NCI-H1105 treated with DMSO at 0.1 percent for 48 hours (cell line): ENCODE measurements at regions not wholly inside any gene's neighbourhood (a gene's known extent, or its start where the extent isn't known, plus 50 kb on each side); places are given as distances from the start of the nearest gene placed in this dataset.
"Not testable (repeated sequence)": the region's sequence is repeated elsewhere in the genome, so short reads cannot be mapped to it uniquely, and the experiment has no call there.

Experiments used
- DNase-seq: peaks from one replicate; lab custom pipeline; 2025; lab: John Stamatoyannopoulos, UW

DNA sequence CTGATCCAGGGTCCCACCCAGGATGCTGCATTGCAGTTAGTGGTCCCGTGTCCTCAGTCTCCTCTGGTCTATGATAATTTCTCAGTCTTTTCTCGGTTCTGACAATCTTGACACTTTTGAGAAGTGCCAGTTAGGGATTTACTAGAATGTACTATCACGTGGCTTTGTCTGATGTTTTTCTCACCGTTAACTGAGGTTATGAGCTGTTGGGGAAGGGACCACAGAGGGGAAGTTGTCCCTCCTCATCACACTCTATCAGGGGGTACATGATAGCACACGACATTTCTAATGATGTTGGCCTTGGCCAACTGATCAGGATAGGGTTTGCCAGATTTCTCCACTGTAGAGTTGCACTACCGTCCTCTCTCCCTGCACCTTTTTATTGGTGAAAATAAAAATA lies 250.9 kb upstream of the SDK2 start:
- no peak for DNase-seq

DNA sequence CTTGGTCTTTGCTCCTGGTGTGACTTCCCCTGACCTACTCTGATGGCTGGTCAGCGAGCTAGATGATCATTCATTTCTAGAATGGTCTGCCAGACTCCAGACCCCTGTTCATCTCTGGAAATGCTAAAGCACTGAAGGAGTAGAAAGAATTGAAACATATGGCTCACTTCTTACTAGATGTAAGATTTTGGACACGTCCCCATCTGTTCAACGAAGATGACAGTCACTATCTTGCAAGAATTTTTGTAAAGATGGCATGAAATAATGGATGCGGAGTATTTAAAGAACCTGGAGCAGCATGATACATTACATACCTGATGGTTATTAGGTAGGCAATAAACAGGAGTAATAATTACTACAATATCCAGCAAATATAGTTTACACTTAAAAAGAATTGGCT lies 252.7 kb upstream of the SDK2 start:
- no peak for DNase-seq

DNA sequence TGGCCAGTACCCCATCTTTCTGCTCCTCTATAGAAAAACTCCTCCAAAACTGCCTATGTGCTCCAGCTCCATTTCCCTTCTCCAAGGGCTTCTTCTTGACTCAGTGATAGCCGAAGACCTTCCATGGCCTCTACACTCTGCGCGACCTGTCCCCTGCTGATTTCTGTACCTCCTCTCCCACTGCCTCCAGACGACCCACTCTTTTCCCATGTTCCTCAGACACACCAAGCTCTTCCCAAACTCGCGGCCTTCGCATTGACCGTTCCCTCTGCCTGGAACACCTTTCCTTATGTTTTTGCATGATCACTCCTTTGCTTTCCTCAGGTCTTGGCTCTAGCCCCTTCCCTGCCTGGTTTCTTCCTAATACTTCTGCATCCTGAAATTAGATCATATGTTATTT lies 255.6 kb upstream of the SDK2 start:
- DNase-seq: no peak

DNA sequence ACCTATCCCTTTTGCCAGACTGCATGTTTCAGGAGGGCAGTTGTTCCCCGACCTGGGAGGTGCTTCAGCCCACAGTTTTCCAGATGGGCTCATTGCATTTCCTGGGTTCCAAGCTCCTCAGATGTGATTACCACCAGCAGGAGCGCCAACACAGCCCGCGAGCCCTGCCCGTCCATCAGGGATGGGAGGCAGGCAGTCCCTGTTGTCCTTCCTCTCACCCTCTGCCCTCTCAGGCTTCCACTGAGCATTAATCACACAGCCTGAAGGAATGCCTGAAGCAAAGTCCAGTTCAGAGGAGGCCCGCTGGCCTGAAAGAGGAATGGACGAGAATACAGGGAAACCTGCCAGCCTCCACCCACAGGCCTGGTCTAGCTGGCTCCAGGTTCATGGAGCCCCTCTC lies 256.3 kb upstream of the SDK2 start:
- no peak for DNase-seq

DNA sequence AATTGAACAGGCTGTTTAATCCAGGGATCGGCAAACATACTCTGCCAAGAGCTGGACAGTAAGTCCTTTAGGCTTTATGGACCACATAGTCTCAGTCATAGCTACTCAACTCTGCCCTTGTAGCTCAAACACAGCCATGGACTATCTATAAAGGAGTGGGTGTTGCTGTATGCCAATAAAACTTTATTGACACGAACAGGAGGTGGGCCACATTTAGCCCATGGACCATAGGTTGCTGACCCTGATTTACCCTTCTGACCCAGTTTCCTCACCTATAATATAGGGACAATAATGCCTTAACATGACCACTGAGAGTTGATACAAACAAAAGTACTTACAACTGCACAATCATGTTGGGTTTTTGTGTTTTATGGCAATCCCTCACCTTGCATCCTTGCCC lies 257.0 kb upstream of the SDK2 start:
- no peak for DNase-seq

DNA sequence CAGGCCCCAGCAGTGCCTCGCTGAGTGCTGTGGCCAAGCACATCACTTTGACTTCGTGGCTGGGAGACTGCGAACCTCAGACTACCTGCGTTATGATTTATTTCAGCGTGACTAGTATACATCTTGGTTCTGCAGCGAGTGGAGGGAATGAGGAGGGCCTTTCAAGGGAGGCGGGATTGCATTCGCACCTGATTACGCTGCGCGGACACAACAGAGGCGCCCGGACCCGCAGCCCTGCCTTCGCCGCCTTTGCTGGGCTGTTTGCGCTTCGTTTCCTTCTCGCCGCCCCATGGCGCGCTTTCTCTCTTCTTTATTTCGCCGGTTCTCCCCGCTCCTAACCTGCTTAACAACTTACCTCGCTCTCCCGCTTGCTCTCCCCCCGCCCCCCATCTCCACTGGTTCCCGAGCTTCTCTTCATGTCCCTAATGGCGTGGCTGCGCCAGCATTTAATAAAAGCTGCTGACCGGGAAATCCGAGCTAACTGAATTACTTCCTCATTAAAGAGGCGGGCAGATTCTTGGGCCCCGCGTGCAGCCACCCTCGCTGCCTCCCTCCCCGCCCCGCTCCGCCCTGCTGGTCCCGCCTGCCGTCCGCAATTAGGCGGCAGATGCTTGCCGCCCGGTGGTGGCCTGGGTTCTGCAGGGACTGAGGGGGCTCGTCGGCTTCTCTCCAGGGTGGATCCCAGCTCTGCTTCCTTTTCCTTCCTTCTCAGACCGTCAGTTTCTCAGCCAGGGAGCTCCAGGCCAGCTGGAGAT lies 257.6 kb upstream of the SDK2 start:
- DNase-seq: no peak

DNA sequence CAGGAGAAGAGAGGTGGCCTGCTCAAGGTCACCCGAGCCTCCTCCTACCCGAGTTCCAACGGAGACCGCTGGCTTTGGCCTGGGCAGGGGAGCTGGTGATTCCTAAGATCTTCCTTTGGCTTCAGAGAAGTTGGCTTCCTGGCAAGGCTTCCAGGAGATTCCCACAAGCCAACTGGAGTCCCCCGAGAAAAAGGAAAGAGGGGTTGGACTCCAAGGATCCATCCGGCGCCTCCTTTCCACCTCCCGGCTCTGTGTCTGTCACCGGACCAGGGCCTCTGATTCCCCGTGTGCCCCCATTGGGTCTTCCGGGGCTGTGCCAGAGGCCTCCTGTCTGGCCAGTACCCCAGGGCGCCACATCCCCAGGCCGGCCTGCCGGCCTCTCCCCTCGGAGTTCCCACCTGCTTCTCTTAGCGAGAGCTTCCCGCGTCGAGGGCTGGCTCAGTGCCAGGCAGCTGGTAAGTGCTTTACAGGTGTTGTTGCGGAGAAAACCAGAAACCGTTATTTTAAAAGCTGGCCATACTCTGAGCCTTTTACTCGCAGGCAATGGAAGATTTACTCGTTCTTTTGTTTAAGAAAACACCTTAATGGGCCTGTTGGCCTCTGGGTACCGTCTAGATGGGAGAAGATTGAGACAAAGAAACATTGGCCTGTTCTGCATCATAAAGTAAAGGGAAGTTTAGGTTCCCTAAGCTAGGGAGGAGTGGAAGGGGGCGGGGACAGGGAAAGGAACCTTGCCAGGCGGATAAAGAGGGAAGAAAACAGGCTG lies 258.4 kb upstream of the SDK2 start:
- DNase-seq: peak; percentile 67

DNA sequence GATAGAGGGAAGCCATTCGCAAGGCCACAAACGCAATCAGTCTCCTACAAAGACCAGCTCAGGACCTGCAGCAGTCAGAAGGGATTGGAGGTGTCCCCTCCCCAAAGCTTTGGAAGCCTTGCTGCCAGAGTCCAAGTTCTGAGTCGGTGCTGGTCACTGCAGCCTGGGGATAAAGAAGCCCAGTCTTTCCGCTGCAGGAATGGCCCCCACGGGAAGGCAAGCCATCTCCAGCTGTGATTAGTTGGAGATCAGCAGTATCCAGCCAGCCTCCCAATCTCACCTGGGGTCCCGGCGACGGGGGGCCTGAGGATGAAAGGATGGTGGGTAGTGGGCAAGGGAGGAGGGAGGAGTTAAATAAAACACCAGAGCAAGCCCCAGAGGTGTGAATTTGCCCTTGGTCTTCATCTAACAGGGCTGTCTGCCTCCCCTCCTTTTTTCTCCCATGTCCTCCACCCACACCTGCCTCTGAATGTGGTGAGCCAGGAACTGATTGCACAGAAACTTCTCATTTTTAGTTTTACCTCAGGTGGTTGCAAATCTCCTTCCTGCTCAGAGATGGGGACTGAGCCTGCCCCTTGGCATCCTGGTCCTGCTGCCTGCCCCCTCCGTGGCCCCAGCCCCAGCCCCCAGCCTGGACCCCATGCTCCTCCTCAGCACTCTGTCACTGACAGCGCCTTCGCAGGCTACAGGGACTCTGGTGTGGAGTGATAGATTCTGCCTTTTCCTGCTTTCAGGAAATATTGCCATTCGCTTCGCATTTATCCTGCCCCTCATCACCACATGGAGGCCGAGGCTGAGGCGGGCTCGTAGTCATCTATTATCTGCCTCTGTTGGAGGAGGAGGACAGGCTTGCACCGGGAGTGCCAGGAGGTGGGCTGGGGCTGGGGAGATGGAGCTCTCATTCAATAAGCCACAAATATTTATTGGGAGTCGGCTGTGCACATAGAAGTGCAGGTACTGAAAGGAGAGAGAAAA lies 262.9 kb upstream of the SDK2 start:
- DNase-seq: no peak

DNA sequence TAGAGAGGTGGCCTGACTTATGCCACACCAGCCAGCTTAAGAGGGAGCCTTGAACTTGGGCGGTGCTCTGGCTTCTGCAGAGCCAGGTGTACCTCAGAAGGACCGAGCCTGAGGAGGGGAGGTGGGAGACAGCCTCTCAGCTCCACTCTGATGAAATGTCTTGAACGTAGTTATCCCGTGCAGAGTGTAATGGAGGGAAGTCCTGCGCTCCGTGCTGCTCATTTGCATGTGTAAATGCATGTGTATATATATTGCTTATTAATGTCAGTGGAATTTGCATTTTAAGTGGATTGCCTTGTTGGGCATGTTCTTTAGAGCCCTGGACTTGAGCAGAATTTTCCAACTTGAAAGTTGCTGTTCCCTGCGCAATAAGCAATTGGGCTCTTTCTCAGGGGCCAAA lies 264.9 kb upstream of the SDK2 start:
- no peak for DNase-seq

DNA sequence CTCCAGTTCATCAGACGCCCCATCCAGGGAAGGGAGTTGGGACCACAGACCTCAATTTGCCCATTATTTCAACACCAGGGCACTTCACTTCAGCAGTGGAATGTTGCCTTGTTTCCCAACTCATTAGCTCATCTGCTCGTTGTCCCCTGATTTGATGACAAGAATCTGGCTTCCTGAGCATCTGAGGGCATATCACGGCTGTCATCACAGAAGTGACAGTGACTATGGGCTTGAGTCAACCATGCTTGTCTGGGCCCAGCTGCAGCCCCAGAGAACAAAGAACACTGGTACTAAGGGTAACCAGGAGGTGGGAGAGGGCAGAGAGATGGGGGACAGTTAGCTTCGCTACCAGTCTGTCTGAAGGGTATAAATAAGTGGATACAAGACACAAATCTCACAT lies 266.0 kb upstream of the SDK2 start:
- no peak for DNase-seq

DNA sequence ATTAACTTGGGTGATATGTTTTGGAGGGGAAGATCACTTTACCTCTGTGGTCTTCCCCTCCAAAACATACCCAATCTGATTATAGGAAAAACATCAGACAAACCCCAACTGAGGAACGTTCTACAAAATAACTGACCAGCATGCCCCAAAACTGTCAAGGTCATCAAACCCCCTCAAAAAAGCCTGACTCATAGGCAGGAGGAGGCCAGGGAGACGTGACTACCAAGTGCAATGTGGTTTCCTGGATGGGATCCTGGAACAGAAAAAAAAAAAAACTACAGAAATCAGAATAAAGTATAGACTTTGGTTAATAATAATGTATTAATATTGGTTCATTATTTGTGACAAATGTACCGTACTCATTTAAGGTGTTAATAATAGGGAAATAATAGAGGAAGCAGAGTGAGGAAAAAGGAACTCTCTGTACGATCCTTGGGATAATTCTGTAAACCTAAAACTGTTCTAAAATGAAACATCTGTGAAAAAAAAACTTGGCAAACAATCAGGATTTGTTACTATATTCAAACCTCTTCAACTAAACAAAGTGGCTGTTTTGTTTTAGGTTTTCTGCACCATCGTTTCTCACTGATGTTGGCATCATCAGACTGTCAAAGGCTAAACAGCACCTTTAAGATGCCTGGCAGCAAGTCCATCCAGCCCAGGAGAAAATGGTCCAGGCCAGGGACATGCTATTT lies 266.7 kb upstream of the SDK2 start:
- no peak for DNase-seq

DNA sequence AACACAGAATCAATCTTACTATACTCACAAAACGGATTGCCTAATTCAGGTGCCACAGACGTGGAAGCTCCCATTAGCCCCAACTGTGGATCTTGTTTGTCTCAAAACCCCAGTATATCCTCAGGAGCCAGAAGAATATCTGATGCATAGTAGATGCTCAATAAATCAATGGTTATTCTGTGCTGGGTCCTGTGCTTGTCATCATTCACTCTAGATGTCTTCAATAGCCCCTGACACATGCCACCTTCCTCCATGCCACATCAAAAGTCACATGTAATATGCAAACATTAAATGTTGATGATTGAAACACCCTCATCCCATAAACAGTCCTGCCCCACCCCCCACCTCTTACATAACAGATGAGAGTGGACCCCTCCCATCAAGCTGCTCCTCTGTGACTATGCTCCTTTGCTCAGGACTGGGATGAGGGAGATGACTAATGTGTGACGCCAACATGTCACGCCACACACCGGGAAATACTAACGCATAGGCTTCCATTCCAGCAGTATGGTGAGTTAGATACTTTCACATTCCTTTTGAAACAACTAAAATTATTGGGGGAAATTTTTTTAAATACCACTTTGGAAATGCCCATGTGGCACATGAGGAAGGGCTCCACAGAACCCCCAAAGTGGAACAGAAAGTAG lies 267.6 kb upstream of the SDK2 start:
- DNase-seq: no peak

DNA sequence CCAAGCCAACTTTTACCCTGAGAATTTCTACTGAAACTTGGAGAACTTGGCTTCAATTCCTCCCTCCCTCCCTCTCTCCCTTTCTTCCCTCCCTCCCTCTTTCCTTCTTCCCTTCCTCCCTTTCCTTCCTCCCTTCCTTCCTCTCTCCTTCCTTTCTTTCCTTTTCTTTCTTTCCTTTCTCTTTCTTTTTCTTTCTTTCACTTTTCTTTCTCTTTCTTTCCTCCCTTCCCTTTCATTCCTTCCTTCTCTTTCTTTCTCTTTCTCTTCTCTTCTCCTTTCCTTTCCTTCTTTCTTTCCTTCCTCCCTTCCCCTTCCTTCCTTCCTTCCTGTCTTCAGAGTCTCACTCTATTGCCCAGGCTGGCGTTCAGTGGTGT lies 268.1 kb upstream of the SDK2 start:
- no peak for DNase-seq

DNA sequence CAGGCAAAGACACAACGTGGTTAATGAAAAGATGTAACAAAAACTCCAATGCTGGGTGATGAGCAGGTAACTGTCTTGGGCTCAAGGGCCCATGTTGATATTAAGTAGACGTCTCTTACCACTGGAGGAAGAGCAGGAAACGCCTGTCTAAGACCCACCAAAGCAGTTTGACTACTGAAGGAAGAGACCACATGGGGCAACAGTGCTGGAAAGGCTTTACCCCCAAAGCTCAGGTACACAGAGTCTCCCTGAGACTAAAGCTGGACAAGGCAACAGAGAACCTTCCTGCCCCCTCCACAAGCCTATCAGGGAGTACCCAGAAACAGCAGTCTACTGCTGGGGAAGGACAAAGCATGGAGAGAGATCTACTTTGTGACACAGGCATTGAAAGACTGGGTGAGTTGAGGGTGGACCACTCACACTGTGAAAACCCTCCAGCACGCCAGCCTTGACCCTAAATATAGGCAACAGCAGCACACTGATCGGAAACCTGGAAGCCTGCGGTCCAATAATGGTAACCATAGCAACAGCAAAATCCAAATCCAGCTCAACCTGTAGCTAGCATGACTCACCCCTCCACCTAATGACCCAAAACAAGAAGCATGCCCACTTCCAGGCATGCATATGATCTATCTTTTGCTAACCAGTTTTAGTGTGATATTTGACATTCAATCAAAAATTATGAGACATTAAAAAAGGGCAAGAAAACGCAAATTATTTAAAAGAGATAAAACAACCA lies 270.5 kb upstream of the SDK2 start:
- no peak for DNase-seq

DNA sequence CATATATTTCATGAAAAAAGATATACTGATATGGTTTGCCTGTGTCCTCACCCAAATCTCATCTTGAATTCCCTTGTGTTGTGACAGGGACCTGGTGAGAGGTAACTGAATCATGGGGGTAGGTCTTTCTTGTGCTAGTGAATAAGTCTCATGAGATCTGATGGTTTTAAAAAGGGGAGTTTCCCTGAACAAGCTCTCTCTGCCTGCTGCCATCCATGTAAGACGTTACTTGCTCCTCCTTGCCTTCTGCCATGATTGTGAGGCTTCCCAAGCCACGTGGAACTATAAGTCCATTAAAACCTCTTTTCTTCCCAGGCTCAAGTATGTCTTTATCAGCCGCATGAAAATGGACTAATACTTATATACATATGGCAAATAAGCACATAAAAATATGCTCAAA lies 274.8 kb upstream of the SDK2 start:
- DNase-seq: not testable (repeated sequence)

DNA sequence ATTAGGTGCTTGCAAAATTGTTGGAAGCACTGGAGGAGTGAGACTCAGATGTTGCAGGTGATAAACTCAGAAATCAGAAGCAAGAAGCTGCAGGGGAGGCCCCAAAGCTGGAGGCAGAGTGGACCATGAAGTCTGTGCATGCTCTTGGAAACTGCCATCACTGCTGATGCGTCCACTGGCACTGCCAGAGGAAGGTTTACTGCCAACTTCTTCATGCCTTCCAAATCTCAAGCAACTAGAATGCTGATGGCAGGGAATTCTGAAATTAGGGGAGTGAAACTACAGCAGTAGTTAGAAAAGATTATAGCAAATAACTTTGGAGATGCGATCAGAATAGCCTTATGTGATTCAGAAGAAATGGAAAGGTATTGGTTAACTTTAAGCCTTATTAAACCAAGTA lies 277.1 kb upstream of the SDK2 start:
- no peak for DNase-seq

DNA sequence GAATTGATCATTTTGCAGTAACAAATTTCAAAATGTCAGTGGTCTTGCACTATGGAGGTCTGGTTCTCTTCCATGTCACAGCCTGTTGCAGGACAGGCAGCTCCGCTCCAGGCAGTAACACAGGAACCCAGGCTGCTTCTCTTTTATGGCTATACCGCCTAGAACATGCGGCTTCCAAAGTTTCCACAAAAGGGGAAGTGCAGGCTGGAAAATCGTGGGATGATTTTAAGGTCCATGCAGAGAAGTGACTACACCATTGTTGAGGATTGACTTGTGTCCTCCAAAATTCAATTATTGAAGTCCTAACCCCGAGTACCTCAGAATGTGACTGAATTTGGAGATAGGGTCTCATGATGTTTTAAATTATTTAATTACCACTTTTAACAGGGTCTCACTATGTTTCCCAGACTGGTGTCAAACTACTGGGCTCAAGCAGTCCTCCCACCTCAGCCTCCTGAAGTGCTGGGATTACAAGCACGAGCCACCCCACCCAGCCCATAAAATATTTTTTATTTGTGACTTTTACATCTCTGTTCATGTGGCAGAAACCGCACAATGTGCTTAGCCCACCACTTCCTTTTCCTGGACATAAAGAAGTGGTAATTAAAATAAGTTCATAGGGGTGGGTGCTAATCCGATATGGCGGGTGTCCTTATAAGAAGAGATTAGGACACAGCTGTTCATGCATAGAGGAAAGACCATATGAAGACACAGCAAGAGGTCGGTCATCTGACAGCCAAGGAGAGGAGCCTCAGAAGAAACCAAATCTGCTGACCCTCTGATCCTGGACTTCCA lies 279.2 kb upstream of the RPL38 start:
- DNase-seq: no peak

DNA sequence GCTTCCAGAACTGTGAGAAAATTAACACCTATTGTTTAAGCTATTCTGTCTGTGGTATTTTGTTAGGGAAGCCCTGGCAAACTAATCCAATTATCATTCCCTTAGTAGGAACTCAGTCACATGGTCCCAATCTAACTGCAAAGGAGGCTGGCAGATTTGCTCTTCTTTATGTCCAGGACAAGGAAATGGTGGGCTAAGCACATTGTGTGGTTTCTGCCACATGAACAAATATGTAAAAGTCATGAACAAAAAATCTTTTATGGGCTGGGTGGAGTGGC lies 278.6 kb upstream of the RPL38 start:
- no peak for DNase-seq

DNA sequence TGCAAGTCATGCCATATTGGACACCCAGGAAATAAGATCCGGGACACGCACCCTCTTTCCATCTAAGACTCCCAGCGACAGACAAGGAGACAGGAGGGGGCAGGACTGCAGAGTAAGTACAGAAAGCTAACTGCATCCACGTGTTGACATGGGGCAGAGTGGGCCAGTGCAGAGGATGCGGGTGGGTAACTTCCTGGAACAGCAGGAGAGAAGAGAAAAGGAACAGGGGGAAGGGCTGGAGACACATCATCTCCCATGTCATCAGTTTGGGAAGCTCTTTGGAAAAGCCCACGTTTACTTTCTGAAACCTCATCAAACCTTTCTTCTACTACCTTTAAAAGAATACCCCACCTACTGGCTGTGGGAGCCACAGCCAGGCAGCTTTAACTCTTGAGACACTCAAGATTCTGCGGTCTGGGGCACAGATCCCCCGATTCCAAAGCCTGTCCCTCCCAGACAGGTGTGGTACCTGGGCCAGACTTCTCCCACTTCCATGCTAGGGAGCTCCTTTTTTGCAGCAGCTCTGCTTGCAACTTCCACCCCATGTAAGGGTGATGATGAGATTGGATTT lies 273.5 kb upstream of the RPL38 start:
- no peak for DNase-seq

DNA sequence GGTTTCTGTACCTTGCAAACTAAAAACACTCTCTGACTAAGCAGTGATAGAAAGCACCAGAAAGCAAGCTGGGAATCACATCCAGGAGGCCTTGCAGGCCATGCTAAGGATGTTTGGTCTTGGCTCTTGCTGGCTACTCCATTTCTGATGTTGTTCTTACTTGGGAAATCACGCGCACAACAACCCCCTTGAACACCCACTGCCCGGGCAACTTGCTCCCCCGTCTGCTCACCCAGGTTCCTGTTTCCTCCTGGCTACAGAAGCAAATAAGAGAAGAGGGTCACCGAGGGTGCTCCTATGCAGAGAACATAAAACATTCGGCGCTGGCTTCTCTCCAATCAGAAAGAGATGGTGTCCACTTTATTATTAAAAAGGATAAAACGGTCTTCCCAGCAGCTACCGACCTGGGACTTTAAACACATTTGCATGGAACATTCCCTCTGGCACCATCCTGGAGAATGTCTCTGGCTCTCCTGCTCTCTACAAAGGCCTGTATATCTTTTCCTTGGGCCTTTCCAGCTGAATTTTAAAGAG lies 271.2 kb upstream of the RPL38 start:
- no peak for DNase-seq
